ENCODE measurements at regions not wholly inside any gene's neighbourhood (a gene's known extent, or its start where the extent isn't known, plus 50 kb on each side); places are given as distances from the start of the nearest gene placed in this dataset.
A peak's percentile ranks its signal among the peaks of the same experiment; 100 is the strongest.

GRCh38 chr4:133493776-133494175 is 344.7 kb downstream of the PCDH10 start:
- no peak for TF ChIP-seq ZFX (IDR thresholded peaks at IDR 0.05)
- H3K27ac ChIP-seq, result no peak overlapping the region

GRCh38 chr4:133493241-133493640 is 344.1 kb downstream of the PCDH10 start:
- H3K27ac ChIP-seq, result no peak overlapping the region
- TF ChIP-seq ZFX (IDR thresholded peaks at IDR 0.05), result no peak
- no peak for TF ChIP-seq CTCF (conservative IDR thresholded peaks at IDR 0.05)

- TF ChIP-seq ZFX (IDR thresholded peaks at IDR 0.05), result no peak
- no peak for TF ChIP-seq CTCF (conservative IDR thresholded peaks at IDR 0.05)
- H3K27ac ChIP-seq, result no peak overlapping the region
Observed at GRCh38 chr4:133484287-133484686, 335.2 kb downstream of the PCDH10 start.

GRCh38 chr4:133483600-133484246 is 334.6 kb downstream of the PCDH10 start:
- H3K27ac ChIP-seq, result no peak overlapping the region
- TF ChIP-seq ZFX (IDR thresholded peaks at IDR 0.05) (no peak), CTCF (conservative IDR thresholded peaks at IDR 0.05) (peak; percentile 69)

- TF ChIP-seq ZFX (IDR thresholded peaks at IDR 0.05), result no peak
- TF ChIP-seq CTCF (conservative IDR thresholded peaks at IDR 0.05), result no peak
- H3K27ac ChIP-seq, result no peak overlapping the region
Observed at GRCh38 chr4:133476063-133476462, 327.0 kb downstream of the PCDH10 start.

GRCh38 chr4:133474501-133474900 is 325.4 kb downstream of the PCDH10 start:
- H3K27ac ChIP-seq, result no peak overlapping the region
- TF ChIP-seq CTCF (conservative IDR thresholded peaks at IDR 0.05) (no peak), ZFX (IDR thresholded peaks at IDR 0.05) (no peak)

GRCh38 chr4:133472244-133472643 is 323.1 kb downstream of the PCDH10 start:
- no peak overlapping the region for H3K27ac ChIP-seq

More at GRCh38 chr4:133472244-133472643, 323.1 kb downstream of the PCDH10 start:
- TF ChIP-seq CTCF (conservative IDR thresholded peaks at IDR 0.05) (no peak), ZFX (IDR thresholded peaks at IDR 0.05) (no peak)
